ENCODE measurements at regions not wholly inside any gene's neighbourhood (a gene's known extent, or its start where the extent isn't known, plus 50 kb on each side); places are given as distances from the start of the nearest gene placed in this dataset.

DNA sequence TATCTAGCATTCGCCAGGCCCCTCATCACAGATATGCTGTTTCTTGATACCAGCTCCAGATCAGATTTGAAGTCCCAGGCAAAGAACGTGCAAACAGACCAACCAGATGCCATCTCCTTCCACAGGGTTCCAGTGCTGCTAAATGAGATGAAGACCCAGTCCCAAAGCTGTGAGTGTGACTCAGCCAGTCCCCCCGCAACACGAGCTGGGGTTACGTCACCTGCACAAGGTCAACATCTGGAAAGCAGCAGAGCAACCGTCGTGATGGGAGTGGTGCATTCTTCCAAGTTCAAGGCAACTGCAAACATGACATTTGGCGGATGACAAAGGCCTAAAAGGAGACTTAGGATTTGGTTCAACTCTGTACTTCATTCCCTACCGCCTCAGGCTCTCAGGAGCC lies 69.6 kb upstream of the TIAM1 start:
- Mint-ChIP-seq H3K36me3 (no peaks in the 10 kb centered on the region), H3K27ac (no peak overlapping the region), H3K9me3 (peaks cover 0 to 10% (median 2%) of the 10 kb centered on the region in 7 donors), H3K4me3 (no peak overlapping the region), H3K4me1 (no peaks in the 10 kb centered on the region), H3K27me3 (ENCODE audit: low read depth in 3 of 3) (peaks cover 0 to 2% (median 0%) of the 10 kb centered on the region in 3 donors)
- peaks cover 4 to 9% of the 10 kb centered on the region in 2 donors for H3K4me1 ChIP-seq (ENCODE audit: control insufficient read depth in 1 of 2, insufficient read depth in 2 of 2, low read length in 2 of 2)
- H3K27me3 ChIP-seq (ENCODE audit: control insufficient read depth in 2 of 2, insufficient read depth in 2 of 2, low read length in 2 of 2) = no peaks in the 10 kb centered on the region
- no peak overlapping the region for H2AFZ ChIP-seq (ENCODE audit: insufficient read depth, low read depth, low read length, poor library complexity, severe bottlenecking)
- no peaks in the 10 kb centered on the region for H4K20me1 ChIP-seq (ENCODE audit: insufficient read depth, low read length)
- TF ChIP-seq, protein P1, sequence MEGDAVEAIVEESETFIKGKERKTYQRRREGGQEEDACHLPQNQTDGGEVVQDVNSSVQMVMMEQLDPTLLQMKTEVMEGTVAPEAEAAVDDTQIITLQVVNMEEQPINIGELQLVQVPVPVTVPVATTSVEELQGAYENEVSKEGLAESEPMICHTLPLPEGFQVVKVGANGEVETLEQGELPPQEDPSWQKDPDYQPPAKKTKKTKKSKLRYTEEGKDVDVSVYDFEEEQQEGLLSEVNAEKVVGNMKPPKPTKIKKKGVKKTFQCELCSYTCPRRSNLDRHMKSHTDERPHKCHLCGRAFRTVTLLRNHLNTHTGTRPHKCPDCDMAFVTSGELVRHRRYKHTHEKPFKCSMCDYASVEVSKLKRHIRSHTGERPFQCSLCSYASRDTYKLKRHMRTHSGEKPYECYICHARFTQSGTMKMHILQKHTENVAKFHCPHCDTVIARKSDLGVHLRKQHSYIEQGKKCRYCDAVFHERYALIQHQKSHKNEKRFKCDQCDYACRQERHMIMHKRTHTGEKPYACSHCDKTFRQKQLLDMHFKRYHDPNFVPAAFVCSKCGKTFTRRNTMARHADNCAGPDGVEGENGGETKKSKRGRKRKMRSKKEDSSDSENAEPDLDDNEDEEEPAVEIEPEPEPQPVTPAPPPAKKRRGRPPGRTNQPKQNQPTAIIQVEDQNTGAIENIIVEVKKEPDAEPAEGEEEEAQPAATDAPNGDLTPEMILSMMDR (IDR thresholded peaks at IDR 0.05) = no peak
- no peak overlapping the region for H3K4me3 ChIP-seq (replicated peaks in 1 of 3; ENCODE audit: low read depth in 2 of 3, low read length in 3 of 3)
- H3K4me2 ChIP-seq (replicated peaks; ENCODE audit: extremely low read depth, low read length, poor library complexity, severe bottlenecking) = no peak overlapping the region
- H3K79me2 ChIP-seq (ENCODE audit: insufficient read depth, low read length) = no peaks in the 10 kb centered on the region
- H3K36me3 ChIP-seq (replicated peaks in 1 of 2; ENCODE audit: control insufficient read depth in 1 of 2, insufficient read depth in 2 of 2, low read length in 2 of 2) = no peaks in the 10 kb centered on the region
- 89% methylated on average over 8 of the region's 9 CpGs for WGBS (ENCODE audit: insufficient coverage)
- H3K9me3 ChIP-seq (replicated peaks in 1 of 2; ENCODE audit: control insufficient read depth in 1 of 2, insufficient read depth in 1 of 2, low read length in 2 of 2) = no peaks in the 10 kb centered on the region
- intact Hi-C loops (cut with micrococcal nuclease) = no loop called here
- no peak for DNase-seq
- no peak overlapping the region for H3K27ac ChIP-seq (ENCODE audit: low read depth in 1 of 2, low read length in 2 of 2)
- H3K9ac ChIP-seq (ENCODE audit: insufficient read depth, low read length, poor library complexity, severe bottlenecking) = no peak overlapping the region

- Histone ChIP-seq H3K27me3 (ENCODE audit: control insufficient read depth in 2 of 2, insufficient read depth in 2 of 2, low read length in 2 of 2) (no peaks in the 10 kb centered on the region), H2AFZ (ENCODE audit: insufficient read depth, low read depth, low read length, poor library complexity, severe bottlenecking) (peak overlapping the region; percentile 51), H3K27ac (ENCODE audit: low read depth in 1 of 2, low read length in 2 of 2) (no peak overlapping the region), H4K20me1 (ENCODE audit: insufficient read depth, low read length) (no peaks in the 10 kb centered on the region), H3K4me2 (replicated peaks; ENCODE audit: extremely low read depth, low read length, poor library complexity, severe bottlenecking) (no peak overlapping the region), H3K4me3 (replicated peaks in 1 of 3; ENCODE audit: low read depth in 2 of 3, low read length in 3 of 3) (peak overlapping the region in 1 of 3 experiments; percentile 2), H3K9ac (ENCODE audit: insufficient read depth, low read length, poor library complexity, severe bottlenecking) (peak overlapping the region; percentile 33), H3K4me1 (ENCODE audit: control insufficient read depth in 1 of 2, insufficient read depth in 2 of 2, low read length in 2 of 2) (peaks cover 4 to 9% of the 10 kb centered on the region in 2 donors), H3K79me2 (ENCODE audit: insufficient read depth, low read length) (no peaks in the 10 kb centered on the region), H3K9me3 (replicated peaks in 1 of 2; ENCODE audit: control insufficient read depth in 1 of 2, insufficient read depth in 1 of 2, low read length in 2 of 2) (no peaks in the 10 kb centered on the region), H3K36me3 (replicated peaks in 1 of 2; ENCODE audit: control insufficient read depth in 1 of 2, insufficient read depth in 2 of 2, low read length in 2 of 2) (no peaks in the 10 kb centered on the region)
- TF ChIP-seq, protein P1 (IDR thresholded peaks at IDR 0.05) = no peak
- Mint-ChIP-seq H3K36me3 (no peaks in the 10 kb centered on the region), H3K27ac (no peak overlapping the region), H3K4me3 (no peak overlapping the region), H3K4me1 (peaks cover 6% of the 10 kb centered on the region), H3K9me3 (peaks cover 0 to 5% (median under 1%) of the 10 kb centered on the region in 7 donors), H3K27me3 (ENCODE audit: low read depth in 3 of 3) (peaks cover 0 to 2% (median 0%) of the 10 kb centered on the region in 3 donors)
- DNase-seq = no peak
- WGBS (ENCODE audit: insufficient coverage) = 43% methylated on average over 6 of the region's 7 CpGs
- intact Hi-C loops (cut with micrococcal nuclease) = no loop called here
These were observed 66.6 kb upstream of the TIAM1 start for GRCh38 chr21:31410499-31411131.

Measured in CD14-positive monocyte (primary cell).